ENCODE measurements at regions not wholly inside any gene's neighbourhood (a gene's known extent, or its start where the extent isn't known, plus 50 kb on each side); places are given as distances from the start of the nearest gene placed in this dataset.

GRCh38 chr13:71067165-71067815 lies 799.7 kb downstream of the DACH1 start:
- TF ChIP-seq EZH2 (IDR thresholded peaks at IDR 0.05; ENCODE audit: low read length) (no peak), CTCF (optimal IDR thresholded peaks at IDR 0.05 in 1 of 3, IDR thresholded peaks at IDR 0.05 in 1 of 3, conservative IDR thresholded peaks at IDR 0.05 in 1 of 3; ENCODE audit: extremely low read depth in 1 of 3, insufficient read depth in 2 of 3, low read length in 3 of 3) (no peak)
